NCI-H526 (cell line): ENCODE measurements at regions not wholly inside any gene's neighbourhood (a gene's known extent, or its start where the extent isn't known, plus 50 kb on each side); places are given as distances from the start of the nearest gene placed in this dataset.

Source experiments
- DNase-seq, 2 experiments: peaks; one replicate each; lab custom pipeline; 2025; lab: John Stamatoyannopoulos, UW

- DNase-seq, result no peak
Measured at GRCh38 chr6:125491860-125492618, 190.3 kb upstream of the HDDC2 start.

GRCh38 chr6:125498606-125499005, 196.8 kb upstream of the HDDC2 start:
- DNase-seq, result no peak

- DNase-seq, result no peak
Measured at GRCh38 chr6:125499535-125499934, 197.8 kb upstream of the HDDC2 start.

DNA sequence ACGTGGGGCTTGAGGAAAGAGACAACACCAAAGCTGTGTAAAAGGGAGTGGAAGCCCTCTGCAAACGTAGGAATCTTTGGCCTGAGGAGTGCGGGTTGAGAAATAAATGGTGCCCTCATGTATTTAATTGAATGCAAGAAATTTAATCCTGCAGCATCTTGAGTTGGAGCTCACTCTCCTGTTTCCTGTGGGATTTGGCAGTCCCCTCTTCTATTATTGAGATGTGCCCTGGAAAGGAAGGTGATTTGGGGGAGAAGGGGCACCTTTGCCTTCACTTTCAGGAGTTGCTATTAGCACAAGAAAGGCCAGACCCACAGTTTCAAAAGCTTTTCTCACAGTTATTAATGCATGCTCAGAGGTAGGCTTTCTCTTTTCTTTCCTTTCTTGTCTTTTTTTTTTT, 201.4 kb upstream of the HDDC2 start:
- no peak for DNase-seq

DNA sequence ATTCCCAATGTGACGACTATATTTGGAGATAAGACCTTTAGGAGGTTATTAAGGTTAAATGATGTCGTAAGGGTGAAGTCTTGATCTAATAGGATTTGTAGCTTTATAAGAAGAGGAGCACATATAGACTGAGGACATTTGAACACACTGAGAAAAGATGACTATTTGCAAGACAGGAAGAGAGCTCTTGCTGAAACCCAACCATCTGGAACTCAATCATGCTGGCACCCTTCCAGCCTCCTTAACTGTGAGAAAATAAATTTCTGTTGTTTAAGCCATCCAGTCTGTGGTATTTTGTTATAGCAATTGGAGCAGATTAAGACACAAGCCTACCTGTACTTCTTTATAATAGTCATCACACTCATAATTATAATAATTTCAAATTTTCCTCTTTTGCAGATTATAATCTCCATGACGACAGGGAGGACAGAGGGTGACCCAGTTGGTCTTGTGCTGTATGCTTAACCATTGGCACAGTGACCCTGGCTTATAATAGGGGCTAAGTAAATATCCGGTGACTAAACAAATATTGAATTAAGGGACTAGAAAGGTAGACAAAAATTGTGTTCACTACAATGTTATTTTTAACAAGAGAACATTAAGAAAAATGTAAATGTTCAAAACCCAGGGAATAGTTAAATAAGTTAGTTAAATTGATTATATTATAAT, 206.4 kb upstream of the HDDC2 start:
- no peak for DNase-seq

DNA sequence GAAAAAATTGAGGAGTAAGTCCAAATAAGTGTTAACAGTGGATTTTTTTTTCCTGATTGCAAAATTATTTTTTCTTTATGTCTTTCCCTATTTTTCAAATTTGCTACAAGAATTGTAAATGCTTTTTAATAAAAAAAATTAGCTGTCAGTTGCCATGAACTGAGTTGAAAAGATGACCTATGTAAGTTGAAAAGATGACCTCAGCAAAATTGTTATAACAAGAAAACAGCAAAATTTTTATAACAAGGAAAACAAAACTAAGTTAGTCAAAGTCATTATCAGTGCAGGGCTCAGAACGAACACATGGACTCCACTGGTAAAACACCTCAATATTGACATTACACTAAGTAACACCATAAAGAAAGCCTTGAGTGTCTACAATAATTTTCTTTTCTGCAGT, 207.0 kb upstream of the HDDC2 start:
- no peak for DNase-seq

GRCh38 chr6:125509477-125509876, 207.7 kb upstream of the HDDC2 start:
- no peak for DNase-seq

DNA sequence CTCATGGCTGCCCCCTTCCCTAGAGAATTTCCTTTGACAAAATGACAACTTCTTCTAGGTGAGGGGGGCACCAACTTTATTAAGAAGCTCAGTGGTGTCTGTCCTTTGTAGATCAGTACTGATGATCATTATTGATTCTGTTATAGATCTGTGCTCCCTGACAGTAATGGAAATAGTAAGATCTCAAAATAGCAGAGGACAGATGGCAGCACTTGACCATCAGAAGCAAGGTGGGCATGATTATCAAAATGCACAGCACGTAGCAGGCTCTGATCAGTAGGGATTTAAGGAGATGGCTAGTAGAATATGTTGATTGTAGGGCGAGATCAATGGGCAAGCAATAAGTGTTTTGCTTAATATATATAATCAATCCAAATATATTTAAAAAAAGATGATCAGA, 208.6 kb upstream of the HDDC2 start:
- DNase-seq, result no peak

DNA sequence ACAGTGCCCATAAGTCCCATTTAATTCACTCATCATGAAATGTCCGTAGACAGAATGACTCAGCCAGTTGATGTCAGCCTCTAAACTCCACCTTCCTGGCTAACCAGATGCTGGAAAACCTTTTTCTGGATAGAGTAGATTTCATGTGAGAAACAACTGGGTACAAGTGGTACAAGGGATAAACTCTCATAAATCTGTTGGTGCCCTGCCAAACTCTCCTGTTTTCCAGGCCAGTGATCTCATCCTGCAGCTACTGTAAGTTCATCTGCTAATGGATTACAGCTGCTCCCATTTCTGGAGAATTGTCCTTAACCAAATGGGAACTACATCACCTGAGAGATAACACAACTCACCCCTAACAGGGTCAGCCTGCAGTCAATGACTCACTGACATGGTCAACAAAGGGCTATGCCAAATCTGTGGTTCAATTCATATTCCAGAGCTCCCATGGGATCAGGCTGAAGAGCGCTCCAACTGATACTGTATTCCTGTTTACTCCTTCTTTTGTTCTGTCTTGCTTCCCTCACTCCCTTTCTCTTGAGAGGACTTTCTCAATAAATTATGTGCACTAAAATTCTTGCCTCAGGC, 210.1 kb upstream of the HDDC2 start:
- no peak for DNase-seq

GRCh38 chr6:125512621-125513020, 210.9 kb upstream of the HDDC2 start:
- peak in 1 of 2 experiments; percentile 7 for DNase-seq

GRCh38 chr6:125513978-125514377, 212.2 kb upstream of the HDDC2 start:
- DNase-seq, result no peak

- DNase-seq, result no peak
Measured at GRCh38 chr6:125516644-125517043, 214.9 kb upstream of the HDDC2 start.

GRCh38 chr6:125519367-125519766, 217.6 kb upstream of the HDDC2 start:
- no peak for DNase-seq

DNA sequence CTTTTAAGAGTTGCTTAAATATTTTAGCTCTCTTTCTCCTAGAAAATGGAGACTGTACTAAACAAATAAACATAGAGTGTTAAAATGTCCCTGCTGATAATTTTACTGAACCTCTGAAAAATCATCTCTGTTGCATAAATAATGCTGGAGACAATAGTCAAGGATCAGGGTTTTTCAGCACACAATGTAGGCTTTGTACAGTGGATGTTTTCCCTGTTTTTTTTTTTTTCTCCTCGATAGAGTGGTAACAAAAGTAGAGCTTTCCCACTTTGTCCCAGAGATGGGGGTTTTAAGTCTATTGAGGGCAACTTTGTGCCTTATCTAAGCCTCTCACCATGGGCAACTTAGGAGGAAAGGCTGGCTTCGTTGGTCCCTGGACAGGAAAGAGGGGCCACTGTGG, 222.6 kb upstream of the HDDC2 start:
- DNase-seq, result no peak

- DNase-seq, result no peak
Measured at GRCh38 chr6:125526007-125526720, 223.3 kb upstream of the HEY2 start.

GRCh38 chr6:125528621-125529041, 220.8 kb upstream of the HEY2 start:
- no peak for DNase-seq

GRCh38 chr6:125529061-125529460, 220.4 kb upstream of the HEY2 start:
- no peak for DNase-seq

- DNase-seq, result no peak
Measured at GRCh38 chr6:125533710-125534397, 215.6 kb upstream of the HEY2 start.

- DNase-seq, result no peak
Measured at GRCh38 chr6:125534430-125535263, 214.8 kb upstream of the HEY2 start.

GRCh38 chr6:125537090-125537489, 212.3 kb upstream of the HEY2 start:
- DNase-seq, result no peak

- no peak for DNase-seq
Measured at GRCh38 chr6:125539892-125540291, 209.5 kb upstream of the HEY2 start.
